HCT116 (cell line): ENCODE measurements at regions not wholly inside any gene's neighbourhood (a gene's known extent, or its start where the extent isn't known, plus 50 kb on each side); places are given as distances from the start of the nearest gene placed in this dataset.

ENCODE experiments used
- ATAC-seq: fragments of 200-7000 bp; cut with Tn5 transposase; 2 replicates; pipeline ENCODE4 v1.9.1; 2020; ENCODE audit warnings: mild to moderate bottlenecking, moderate library complexity
- BruUV-seq: library from RNA; stranded (reverse); fragments of 400-500 nt; replicated peaks from 2 replicates; lab custom pipeline; 2021; lab: Mats Ljungman, UMichigan
- CTCF ChIA-PET: fragments of 300-600 bp; sonication (Branson Sonifier 250); formaldehyde crosslinking; loops from one replicate; lab custom pipeline; 2021; ENCODE audit warnings: antibody characterized with exemption; lab: Charles Lee
- POLR2A ChIA-PET: fragments of 300-600, 350-600 bp; sonication (Branson Sonifier 250); formaldehyde crosslinking; loops from one replicate; lab custom pipeline; 2021; ENCODE audit warnings: antibody characterized with exemption; lab: Charles Lee
- RAD21 ChIA-PET, 2 experiments: fragments of 300-600 bp; sonication (Branson Sonifier 250); formaldehyde crosslinking; loops; one replicate each; lab custom pipeline; 2023; ENCODE audit warnings: low total read pairs in 2 of 2; ENCODE audit not compliant: uncharacterized antibody in 2 of 2, unreplicated experiment in 2 of 2, low non-redundant PET in 1 of 2; lab: Charles Lee
- DNase-seq: peaks from one replicate; pipeline ENCODE4 v3.0.0-alpha.2; 2010; ENCODE audit warnings: low read depth, low spot score
- H2AFZ ChIP-seq: fragments of 200-600 bp; shearing (Covaris generic), sonication (generic); 2 replicates; pipeline ENCODE4 v1.6.1; 2017; ENCODE audit warnings: low read depth, mixed run types, mixed read lengths, antibody characterized with exemption, low read length; ENCODE audit not compliant: poor library complexity, severe bottlenecking
- H3K27ac ChIP-seq: 2 replicates; pipeline ENCODE4 v1.5.1; 2012; ENCODE audit warnings: low read depth, low read length
- H3K27me3 ChIP-seq: fragments of 200-600 bp; sonication (generic); 2 replicates; pipeline ENCODE4 v1.6.1; 2016; ENCODE audit warnings: mixed run types, low read length, mixed read lengths; ENCODE audit not compliant: insufficient read depth
- H3K36me3 ChIP-seq, 2 experiments: fragments of 200-500 bp in 1 of 2; fragments of 200-600 bp in 1 of 2; sonication (Bioruptor generic) in 1 of 2; sonication (generic) in 1 of 2; 2 replicates each; pipeline versions ENCODE4 v1.5.1 to v1.6.1; 2014 to 2016; ENCODE audit warnings: low read length in 2 of 2, inconsistent platforms in 1 of 2, mixed read lengths in 1 of 2, mixed run types in 1 of 2; ENCODE audit not compliant: insufficient read depth in 2 of 2, control insufficient read depth in 1 of 2
- H3K4me1 ChIP-seq, 2 experiments: fragments of 200-600 bp in 1 of 2; sonication (generic) in 1 of 2; 2 replicates each; pipeline versions ENCODE4 v1.5.1 to v1.6.1; 2012 to 2017; ENCODE audit warnings: low read length in 2 of 2, inconsistent platforms in 1 of 2, mild to moderate bottlenecking in 1 of 2, mixed read lengths in 1 of 2, mixed run types in 1 of 2, moderate library complexity in 1 of 2; ENCODE audit not compliant: insufficient read depth in 2 of 2, control insufficient read depth in 1 of 2
- H3K4me2 ChIP-seq: fragments of 200-600 bp; sonication (generic); 2 replicates; pipeline ENCODE4 v1.6.1; 2017; ENCODE audit warnings: mixed run types, low read length, mixed read lengths
- H3K4me3 ChIP-seq, 2 experiments: fragments of 200-600 bp in 1 of 2; sonication (generic) in 1 of 2; replicated peaks in 1 of 2; 2 replicates each; pipeline ENCODE4 v1.5.1; 2011 to 2016; ENCODE audit warnings: low read length in 2 of 2, control low read depth in 1 of 2, low read depth in 1 of 2, mild to moderate bottlenecking in 1 of 2, mixed read lengths in 1 of 2, mixed run types in 1 of 2
- H3K79me2 ChIP-seq: fragments of 200-600 bp; sonication (generic); 2 replicates; pipeline ENCODE4 v1.6.1; 2017; ENCODE audit warnings: mild to moderate bottlenecking, mixed run types, low read length, moderate library complexity, mixed read lengths; ENCODE audit not compliant: insufficient read depth
- H3K9ac ChIP-seq: fragments of 200-600 bp; sonication (generic); 2 replicates; pipeline ENCODE4 v1.6.1; 2016; ENCODE audit warnings: low read length, mixed read lengths
- H3K9me2 ChIP-seq: fragments of 200-600 bp; sonication (generic), shearing (Covaris generic); 2 replicates; pipeline ENCODE4 v1.6.1; 2017; ENCODE audit warnings: mixed run types, mild to moderate bottlenecking, moderate library complexity; ENCODE audit not compliant: insufficient read depth
- H3K9me3 ChIP-seq, 2 experiments: fragments of 200-500 bp in 1 of 2; fragments of 200-600 bp in 1 of 2; sonication (Bioruptor generic) in 1 of 2; sonication (generic) in 1 of 2; 2 replicates each; pipeline ENCODE4 v1.6.1; 2014 to 2017; ENCODE audit warnings: low read length in 2 of 2, mixed read lengths in 2 of 2, inconsistent platforms in 1 of 2, low read depth in 1 of 2, mild to moderate bottlenecking in 1 of 2, mixed run types in 1 of 2, moderate library complexity in 1 of 2; ENCODE audit not compliant: control insufficient read depth in 1 of 2, insufficient read depth in 1 of 2
- H4K20me1 ChIP-seq: fragments of 200-600 bp; sonication (generic), shearing (Covaris generic); 2 replicates; pipeline ENCODE4 v1.6.1; 2017; ENCODE audit warnings: mixed run types, mild to moderate bottlenecking, moderate library complexity; ENCODE audit not compliant: insufficient read depth
- ATF3 ChIP-seq: IDR thresholded peaks from 2 replicates; pipeline ENCODE4 v1.6.1; 2012
- CEBPB ChIP-seq: IDR thresholded peaks from 2 replicates; pipeline ENCODE4 v1.6.1; 2012; ENCODE audit warnings: low read depth
- CTCF ChIP-seq, 3 experiments: fragments of 200-600 bp in 1 of 3; sonication (generic) in 1 of 3; IDR thresholded peaks in 2 of 3; conservative IDR thresholded peaks in 1 of 3; 2 replicates each; pipeline ENCODE4 v1.5.1; 2012 to 2017; ENCODE audit warnings: low read depth in 2 of 3, low read length in 2 of 3, antibody characterized with exemption in 1 of 3, borderline replicate concordance in 1 of 3, control low read depth in 1 of 3, mild to moderate bottlenecking in 1 of 3, mixed read lengths in 1 of 3, mixed run types in 1 of 3, moderate library complexity in 1 of 3; ENCODE audit not compliant: insufficient read depth in 1 of 3
- EZH2 ChIP-seq: fragments of 200-600 bp; sonication (generic); IDR thresholded peaks from 2 replicates; pipeline ENCODE4 v1.6.1; 2017; ENCODE audit warnings: antibody characterized with exemption, mixed run types
- EZH2phosphoT487 ChIP-seq: fragments of 200-600 bp; IDR thresholded peaks from 2 replicates; pipeline ENCODE4 v1.6.1; 2018; ENCODE audit warnings: antibody characterized with exemption, borderline replicate concordance
- FOSL1 ChIP-seq: IDR thresholded peaks from 2 replicates; pipeline ENCODE4 v1.6.1; 2012; ENCODE audit warnings: low read depth
- MAX ChIP-seq: IDR thresholded peaks from 2 replicates; pipeline ENCODE4 v1.6.1; 2012
- POLR2AphosphoS5 ChIP-seq: IDR thresholded peaks from 2 replicates; pipeline ENCODE4 v1.6.1; 2011; ENCODE audit warnings: mild to moderate bottlenecking, low read depth, low read length, moderate library complexity
- REST ChIP-seq: IDR thresholded peaks from 2 replicates; pipeline ENCODE4 v1.6.1; 2012; ENCODE audit warnings: low read depth
- SIN3A ChIP-seq: IDR thresholded peaks from 2 replicates; pipeline ENCODE4 v1.6.1; 2012; ENCODE audit warnings: low read depth
- ZBTB33 ChIP-seq: IDR thresholded peaks from 2 replicates; pipeline ENCODE4 v1.6.1; 2011; ENCODE audit warnings: mild to moderate bottlenecking, low read length, moderate library complexity; ENCODE audit not compliant: insufficient replicate concordance; ENCODE audit errors: extremely low read depth
- ZFX ChIP-seq: fragments of 450-650 bp; IDR thresholded peaks from 2 replicates; pipeline ENCODE4 v1.6.1; 2017
- intact Hi-C: fragments of 100-400 bp; cut with micrococcal nuclease; formaldehyde crosslinking; loops from 2 replicates; pipeline ENCODE4 v1.10.0; 2022

- no peaks in the 10 kb centered on the region for H3K36me3 ChIP-seq
- no peaks in the 10 kb centered on the region for H3K79me2 ChIP-seq
- H3K4me1 ChIP-seq, result no peaks in the 10 kb centered on the region
- no peaks in the 10 kb centered on the region for H3K9me3 ChIP-seq
- ATAC-seq (no peak), DNase-seq (no peak)
- H2AFZ ChIP-seq, result no peak overlapping the region
- ChIA-PET CTCF (no interaction called here), RAD21 (no interaction called here), POLR2A (no interaction called here)
- H3K9me2 ChIP-seq, result no peaks in the 10 kb centered on the region
- no peak for TF ChIP-seq CTCF (IDR thresholded peaks at IDR 0.05 in 2 of 3, conservative IDR thresholded peaks at IDR 0.05 in 1 of 3; ENCODE audit: borderline replicate concordance in 1 of 3, insufficient read depth in 1 of 3, low read depth in 2 of 3, low read length in 2 of 3)
- TF ChIP-seq SIN3A, result no peak
- no peak for TF ChIP-seq ZBTB33
- TF ChIP-seq POLR2AphosphoS5, result no peak
- no peak for TF ChIP-seq EZH2phosphoT487
- no peak for TF ChIP-seq MAX
- TF ChIP-seq ATF3, result no peak
- no peak for TF ChIP-seq FOSL1
- TF ChIP-seq REST, result no peak
- TF ChIP-seq ZFX, result no peak
- TF ChIP-seq CEBPB, result no peak
- TF ChIP-seq EZH2, result no peak
- no peaks in the 10 kb centered on the region for H4K20me1 ChIP-seq
- intact Hi-C loops, result no loop called here
- no peak overlapping the region for H3K9ac ChIP-seq
- H3K27ac ChIP-seq, result no peak overlapping the region
- H3K4me3 ChIP-seq, result no peak overlapping the region
- BruUV-seq, result no TSS peak
- H3K27me3 ChIP-seq, result no peaks in the 10 kb centered on the region
- H3K4me2 ChIP-seq, result no peak overlapping the region
Observed at GRCh38 chrX:150225266-150225665, 137.9 kb upstream of the MAMLD1 start.
